Urinary bladder (tissue), 3 donors: ENCODE measurements at regions not wholly inside any gene's neighbourhood (a gene's known extent, or its start where the extent isn't known, plus 50 kb on each side); places are given as distances from the start of the nearest gene placed in this dataset.

Source experiments
- DNase-seq: peaks from one replicate; pipeline ENCODE4 v3.0.0-alpha.2; 2015; ENCODE audit errors: extremely low spot score
- H3K27ac ChIP-seq: one replicate; pipeline ENCODE4 v1.5.1; 2013; ENCODE audit warnings: low read depth, mild to moderate bottlenecking, moderate library complexity
- H3K36me3 ChIP-seq: one replicate; pipeline ENCODE4 v1.6.1; 2013; ENCODE audit warnings: mild to moderate bottlenecking, moderate library complexity; ENCODE audit not compliant: insufficient read depth
- H3K4me1 ChIP-seq: one replicate; pipeline ENCODE4 v1.6.1; 2013; ENCODE audit warnings: mild to moderate bottlenecking, moderate library complexity; ENCODE audit not compliant: insufficient read depth
- H3K4me3 ChIP-seq: one replicate; pipeline ENCODE4 v1.5.1; 2013; ENCODE audit warnings: low read depth, low read length
- WGBS: extraction: QIAGEN DNeasy Blood & Tissue Kit; methylation state at CpG from one replicate; pipeline ENCODE4 v1.1.7; 2013; 5-methylcytosine and 5-hydroxymethylcytosine counted together
- donor health status: healthy with polysubstance abuse.
- donor health status: healthy.

DNA sequence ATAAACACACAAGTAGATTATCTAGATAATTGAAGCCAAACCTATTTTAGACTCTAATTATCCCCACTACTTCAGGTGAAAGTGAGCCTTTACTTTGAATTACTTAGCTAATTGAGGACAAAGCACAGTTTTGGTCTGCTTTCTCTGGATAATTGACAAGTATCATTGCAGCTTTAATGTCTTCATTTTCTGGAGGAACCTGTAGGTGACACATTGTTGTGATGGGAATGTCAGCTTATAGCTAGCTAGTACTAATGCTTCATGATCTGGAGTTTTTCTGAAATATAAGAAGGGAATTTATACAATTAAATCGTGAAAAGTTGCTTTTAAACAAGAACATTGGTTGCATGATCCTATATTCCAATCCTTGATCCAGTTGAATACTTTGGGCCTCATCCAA is 319.3 kb upstream of the CITED2 start:
- DNase-seq: no peak
- Histone ChIP-seq H3K27ac (no peak overlapping the region), H3K4me3 (no peak overlapping the region), H3K4me1 (no peaks in the 10 kb centered on the region), H3K36me3 (no peaks in the 10 kb centered on the region)
- 86% methylated on average over 1 of the region's 1 CpG for WGBS

- no peaks in the 10 kb centered on the region for H3K36me3 ChIP-seq
- no peak for DNase-seq
- no peaks in the 10 kb centered on the region for H3K4me1 ChIP-seq
- H3K4me3 ChIP-seq: no peak overlapping the region
- 100% methylated on average over 1 of the region's 1 CpG for WGBS
- no peak overlapping the region for H3K27ac ChIP-seq
These were observed 315.6 kb upstream of the CITED2 start for GRCh38 chr6:139690007-139690406.

DNA sequence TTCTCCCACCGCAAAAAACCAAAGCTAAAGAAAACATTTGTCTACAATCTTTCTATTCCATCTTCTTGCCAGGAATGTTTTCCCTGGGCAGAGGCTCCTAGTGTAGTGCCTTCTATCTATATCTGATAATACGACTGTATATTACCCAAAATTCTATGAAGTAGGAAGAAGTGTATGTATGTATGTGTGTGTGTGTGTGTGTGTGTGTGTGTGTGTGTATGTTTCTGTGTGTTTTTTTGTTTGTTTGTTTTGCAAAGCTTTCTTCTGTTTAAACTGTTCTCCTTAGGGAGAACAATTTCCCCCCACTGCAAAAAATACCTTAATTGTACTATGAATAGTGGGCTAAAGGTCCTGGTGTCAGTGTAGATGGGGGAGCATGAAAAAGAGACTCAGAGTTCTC is 312.6 kb upstream of the CITED2 start:
- 72% methylated on average over 2 of the region's 2 CpGs for WGBS
- no peak overlapping the region for H3K27ac ChIP-seq

GRCh38 chr6:139686308-139686707 is 311.9 kb upstream of the CITED2 start:
- Histone ChIP-seq H3K4me1 (no peaks in the 10 kb centered on the region), H3K4me3 (no peak overlapping the region), H3K27ac (no peak overlapping the region), H3K36me3 (no peaks in the 10 kb centered on the region)
- no peak for DNase-seq
- WGBS: 76% methylated on average over 5 of the region's 5 CpGs

More for the DNA sequence above, 312.6 kb upstream of the CITED2 start:
- no peaks in the 10 kb centered on the region for H3K4me1 ChIP-seq
- no peaks in the 10 kb centered on the region for H3K36me3 ChIP-seq
- no peak for DNase-seq
- H3K4me3 ChIP-seq: no peak overlapping the region

DNA sequence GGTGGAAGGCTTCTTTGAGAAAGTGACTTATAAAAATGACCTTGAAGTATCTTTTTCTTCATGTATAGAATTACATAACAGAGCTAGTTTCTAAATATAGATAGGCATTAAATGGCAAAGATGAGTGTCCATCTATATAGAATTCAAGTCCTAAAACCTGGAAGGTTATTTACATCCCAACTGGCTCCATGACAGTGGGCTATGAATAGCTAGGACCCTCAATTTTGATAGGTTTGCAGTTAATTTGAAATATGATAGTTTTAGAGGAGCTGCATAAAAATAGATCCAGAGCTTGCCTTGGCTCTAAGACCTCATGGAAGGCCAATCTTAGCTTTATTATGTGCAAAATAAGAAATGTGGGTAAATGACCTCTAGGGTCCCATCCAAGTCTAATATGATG is 310.6 kb upstream of the CITED2 start:
- Histone ChIP-seq H3K36me3 (no peaks in the 10 kb centered on the region), H3K4me3 (no peak overlapping the region), H3K4me1 (no peaks in the 10 kb centered on the region), H3K27ac (no peak overlapping the region)
- no peak for DNase-seq

- Histone ChIP-seq H3K27ac (no peak overlapping the region), H3K4me3 (no peak overlapping the region), H3K36me3 (no peaks in the 10 kb centered on the region), H3K4me1 (no peaks in the 10 kb centered on the region)
- WGBS: 93% methylated on average over 5 of the region's 5 CpGs
- no peak for DNase-seq
These were observed 306.4 kb upstream of the CITED2 start for GRCh38 chr6:139680819-139681218.

- Histone ChIP-seq H3K4me3 (no peak overlapping the region), H3K27ac (peak overlapping the region; percentile 10), H3K4me1 (no peaks in the 10 kb centered on the region), H3K36me3 (no peaks in the 10 kb centered on the region)
- WGBS: 87% methylated on average over 3 of the region's 3 CpGs
- DNase-seq: peak; percentile 6
These were observed 305.2 kb upstream of the CITED2 start for GRCh38 chr6:139679516-139680179.

- no peaks in the 10 kb centered on the region for H3K4me1 ChIP-seq
- H3K27ac ChIP-seq: no peak overlapping the region
- no peaks in the 10 kb centered on the region for H3K36me3 ChIP-seq
- no peak for DNase-seq
- H3K4me3 ChIP-seq: no peak overlapping the region
These were observed 302.3 kb upstream of the CITED2 start for GRCh38 chr6:139676718-139677117.

GRCh38 chr6:139666284-139666683 is 291.8 kb upstream of the CITED2 start:
- Histone ChIP-seq H3K36me3 (no peaks in the 10 kb centered on the region), H3K27ac (no peak overlapping the region), H3K4me1 (no peaks in the 10 kb centered on the region), H3K4me3 (no peak overlapping the region)
- no peak for DNase-seq

- no peak overlapping the region for H3K27ac ChIP-seq
- WGBS: 97% methylated on average over 1 of the region's 1 CpG
- DNase-seq: no peak
- no peaks in the 10 kb centered on the region for H3K36me3 ChIP-seq
- no peaks in the 10 kb centered on the region for H3K4me1 ChIP-seq
- no peak overlapping the region for H3K4me3 ChIP-seq
These were observed 289.5 kb upstream of the CITED2 start for GRCh38 chr6:139663996-139664395.

DNA sequence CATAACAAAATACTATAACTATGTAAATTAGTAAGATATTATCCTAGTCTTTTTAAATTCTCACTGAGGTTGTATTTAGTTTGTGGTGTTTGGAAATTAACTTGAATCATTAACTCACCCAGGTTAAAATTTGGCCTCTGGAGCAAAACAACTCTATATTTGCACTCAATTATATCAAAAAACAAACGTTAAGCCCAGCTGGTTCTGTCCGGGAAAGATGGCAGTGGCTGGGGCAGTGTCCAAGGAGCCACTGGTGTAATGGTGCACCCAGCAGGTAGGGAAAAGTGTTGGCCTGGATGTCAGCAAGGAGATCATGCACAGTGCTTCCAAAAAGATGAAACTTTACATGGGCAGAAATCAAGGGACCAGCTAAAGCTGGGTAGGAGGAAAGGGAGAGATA is 285.3 kb upstream of the CITED2 start:
- no peak for DNase-seq
- H3K36me3 ChIP-seq: no peaks in the 10 kb centered on the region
- 78% methylated on average over 2 of the region's 2 CpGs for WGBS
- H3K4me1 ChIP-seq: no peaks in the 10 kb centered on the region
- no peak overlapping the region for H3K4me3 ChIP-seq
- no peak overlapping the region for H3K27ac ChIP-seq

DNA sequence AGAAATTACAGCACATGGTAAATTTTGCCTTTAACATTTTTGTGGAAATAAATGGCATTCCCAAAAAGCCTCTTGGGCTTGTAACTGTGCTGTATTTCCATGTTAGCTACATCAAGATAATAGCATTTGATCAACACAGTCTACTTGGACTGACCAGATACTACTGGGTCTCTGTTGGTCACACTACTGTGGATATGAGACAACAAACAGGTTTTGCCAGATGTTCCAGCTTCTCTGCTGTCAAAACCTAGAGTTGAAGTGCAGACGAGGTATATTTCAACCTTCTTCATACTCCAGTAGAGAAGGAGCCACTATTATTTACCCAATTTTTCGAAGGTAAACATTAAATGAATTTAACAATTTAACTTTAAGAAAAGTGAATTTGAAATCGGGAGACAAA is 284.7 kb upstream of the CITED2 start:
- WGBS: 90% methylated on average over 3 of the region's 3 CpGs
- no peak for DNase-seq

DNA sequence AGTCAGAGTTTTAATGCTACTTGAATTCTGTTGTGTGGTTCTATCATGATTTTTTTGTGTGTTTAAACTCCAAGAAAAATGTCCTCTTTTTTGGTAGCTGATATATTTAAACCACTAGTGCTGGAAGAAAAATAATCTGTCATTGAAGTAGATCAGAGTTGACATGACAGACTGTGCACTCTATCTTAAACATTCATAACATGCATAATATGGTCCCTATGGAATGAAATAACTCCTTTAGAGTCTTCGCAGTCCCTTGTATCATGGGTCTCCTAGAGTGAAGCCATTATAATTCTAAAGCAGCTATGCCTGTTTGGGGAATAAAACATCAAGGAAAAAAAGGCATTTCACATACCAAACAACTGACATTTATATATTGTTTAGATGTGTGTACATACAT is 282.7 kb upstream of the CITED2 start:
- Histone ChIP-seq H3K27ac (no peak overlapping the region), H3K4me1 (no peaks in the 10 kb centered on the region), H3K4me3 (no peak overlapping the region), H3K36me3 (no peaks in the 10 kb centered on the region)
- DNase-seq: no peak
- 99% methylated on average over 1 of the region's 1 CpG for WGBS

More for the DNA sequence above, 284.7 kb upstream of the CITED2 start:
- Histone ChIP-seq H3K27ac (no peak overlapping the region), H3K4me3 (no peak overlapping the region), H3K36me3 (no peaks in the 10 kb centered on the region), H3K4me1 (no peaks in the 10 kb centered on the region)

DNA sequence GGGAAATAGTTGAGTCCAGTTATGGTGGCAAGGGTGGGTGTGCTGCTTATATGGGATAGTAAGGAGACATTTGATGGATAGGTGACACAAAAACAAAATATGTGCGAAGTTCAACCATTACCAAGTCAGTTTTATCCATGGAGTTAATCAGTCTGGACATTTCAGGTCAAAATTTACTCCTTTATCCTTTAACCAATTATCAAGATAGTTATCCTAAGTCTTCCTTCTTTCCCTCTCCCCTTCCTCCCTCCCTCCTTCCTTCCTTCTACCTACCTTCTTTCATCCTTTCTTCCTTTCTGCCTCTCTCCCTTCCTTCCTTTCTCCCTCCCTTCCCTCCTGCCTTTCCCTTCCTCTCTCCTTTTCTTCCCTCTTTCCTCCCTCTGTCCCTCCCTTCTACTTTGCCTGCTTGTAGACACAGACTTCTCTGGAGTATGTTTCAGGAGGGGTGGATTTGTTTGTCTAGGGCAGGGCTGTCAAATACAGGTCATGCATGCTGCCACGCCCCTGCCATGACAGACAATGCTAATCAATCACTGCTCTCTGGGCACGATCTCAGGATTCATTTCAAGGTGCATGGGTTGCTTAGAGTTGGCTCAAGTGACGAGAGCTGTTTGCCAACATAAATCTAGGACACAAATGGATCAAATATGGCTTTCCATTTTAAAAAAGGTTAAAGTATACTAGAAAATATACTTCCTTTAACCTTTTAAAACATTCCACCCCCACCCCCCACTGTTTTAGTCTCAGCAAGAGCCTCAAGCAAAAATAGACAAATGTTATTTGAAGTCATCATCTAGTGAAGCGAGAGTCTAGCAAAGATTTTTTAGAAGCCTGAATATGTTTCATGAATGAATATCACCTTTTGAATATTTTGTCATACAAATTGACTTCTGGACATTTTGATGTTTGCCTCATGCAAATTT is 281.6 kb upstream of the CITED2 start:
- Histone ChIP-seq H3K27ac (no peak overlapping the region), H3K4me1 (no peaks in the 10 kb centered on the region), H3K4me3 (no peak overlapping the region), H3K36me3 (no peaks in the 10 kb centered on the region)
- WGBS: 80% methylated on average over 5 of the region's 5 CpGs
- DNase-seq: no peak
